ENCODE measurements at regions not wholly inside any gene's neighbourhood (a gene's known extent, or its start where the extent isn't known, plus 50 kb on each side); places are given as distances from the start of the nearest gene placed in this dataset.

DNA sequence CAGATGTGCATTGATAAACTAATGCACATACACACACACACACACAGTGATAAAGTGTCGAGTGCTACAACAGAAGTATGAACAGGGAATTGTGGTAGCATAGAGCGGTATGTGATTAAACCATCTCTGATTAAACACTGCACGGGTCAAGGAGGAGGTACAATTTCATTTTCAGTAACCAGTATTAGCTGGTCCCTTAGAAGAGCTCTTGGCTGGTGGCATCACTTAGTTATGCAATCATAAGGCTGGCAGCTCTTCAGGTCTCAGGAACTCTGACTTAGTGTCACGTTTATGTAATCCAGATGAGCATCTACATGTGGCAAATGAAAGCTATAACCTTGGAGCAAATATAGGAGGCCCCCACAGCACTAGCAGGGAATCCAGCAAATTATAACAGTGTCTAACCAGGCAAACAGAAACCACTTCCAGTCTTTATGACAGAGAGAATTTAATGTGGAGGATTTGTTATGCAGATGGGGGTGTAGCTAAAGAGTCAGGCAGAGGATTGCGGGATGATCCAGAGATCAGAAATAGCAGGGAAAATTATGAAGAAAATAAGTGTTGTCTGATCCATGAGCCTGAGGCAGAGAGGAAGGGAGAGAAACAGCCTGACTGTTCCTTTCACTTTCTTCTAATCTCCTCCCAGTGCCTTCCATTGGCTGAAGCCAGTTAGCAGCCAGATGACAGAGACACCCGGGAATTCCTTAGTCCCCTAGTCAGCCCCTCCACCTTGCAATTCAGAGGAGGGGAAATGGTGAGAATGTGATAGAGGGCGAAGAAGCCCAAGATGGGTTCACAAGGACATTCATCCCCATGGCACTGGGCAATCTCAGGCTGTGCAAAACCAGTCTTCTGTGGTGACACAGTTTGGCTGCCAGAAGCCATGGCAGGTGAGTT is 533.1 kb upstream of the TENM4 start:
- DNase-seq (ENCODE audit: low read depth in 4 of 6, low spot score in 6 of 6): peak in 1 of 6 donors; percentile 50
- Histone ChIP-seq H3K27me3 (ENCODE audit: control insufficient read depth, insufficient read depth, low read length) (no peaks in the 10 kb centered on the region), H3K4me1 (ENCODE audit: control insufficient read depth, insufficient read depth, low read length) (no peaks in the 10 kb centered on the region), H3K36me3 (ENCODE audit: control insufficient read depth, insufficient read depth, low read length) (no peaks in the 10 kb centered on the region), H3K4me3 (ENCODE audit: low read depth, low read length) (no peak overlapping the region), H3K9me3 (ENCODE audit: control insufficient read depth, insufficient read depth, low read length) (peaks cover under 1% of the 10 kb centered on the region), H3K27ac (ENCODE audit: low read depth, low read length) (no peak overlapping the region)
- WGBS (ENCODE audit: insufficient coverage): 50% methylated on average over 1 of the region's 7 CpGs

DNA sequence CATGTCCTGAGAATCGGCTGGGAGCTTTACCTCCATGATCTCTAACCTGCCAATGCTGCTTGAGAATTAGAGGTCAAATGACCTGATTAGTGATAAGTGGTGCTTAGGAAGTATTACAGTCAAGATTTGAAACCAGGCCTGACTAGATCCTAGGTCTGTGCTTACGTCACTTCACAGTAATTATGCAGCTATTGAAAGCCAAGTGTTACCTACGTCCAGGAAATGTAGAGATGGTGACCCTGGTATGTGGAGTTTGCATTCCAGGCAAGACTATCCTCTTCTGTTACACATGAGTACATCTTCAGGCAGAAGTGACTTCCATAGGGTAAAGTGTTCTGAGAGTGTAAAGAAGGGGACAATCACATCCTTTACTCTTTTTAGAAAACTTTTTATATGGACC is 530.4 kb upstream of the TENM4 start:
- Histone ChIP-seq H3K4me3 (ENCODE audit: low read depth, low read length) (no peak overlapping the region), H3K36me3 (ENCODE audit: control insufficient read depth, insufficient read depth, low read length) (no peaks in the 10 kb centered on the region), H3K27me3 (ENCODE audit: control insufficient read depth, insufficient read depth, low read length) (no peaks in the 10 kb centered on the region), H3K9me3 (ENCODE audit: control insufficient read depth, insufficient read depth, low read length) (peaks cover 2% of the 10 kb centered on the region), H3K4me1 (ENCODE audit: control insufficient read depth, insufficient read depth, low read length) (no peaks in the 10 kb centered on the region), H3K27ac (ENCODE audit: low read depth, low read length) (no peak overlapping the region)
- DNase-seq (ENCODE audit: low read depth in 4 of 6, low spot score in 6 of 6): no peak
- no CpG with 5 or more reads among the region's 3 CpGs for WGBS (ENCODE audit: insufficient coverage)

DNA sequence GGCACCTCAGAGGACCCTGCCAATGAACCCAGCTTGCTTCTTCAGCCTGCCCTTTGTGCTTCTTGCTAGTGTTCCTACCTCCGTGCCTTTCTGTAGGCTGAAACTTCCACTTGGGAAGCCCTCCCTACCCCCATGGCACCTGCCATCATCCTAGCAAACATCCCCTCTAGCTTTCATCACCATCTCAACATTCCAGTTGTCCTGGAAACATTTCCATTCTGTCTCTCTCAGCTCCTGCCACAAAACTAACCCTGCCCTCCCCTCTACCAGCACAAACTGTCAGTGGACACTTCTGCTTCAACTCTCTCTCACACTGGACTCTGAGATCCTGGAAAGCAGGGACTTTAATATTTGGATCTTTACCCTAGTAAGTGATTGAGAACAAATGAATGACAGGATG is 525.8 kb upstream of the TENM4 start:
- H3K4me3 ChIP-seq (ENCODE audit: low read depth, low read length): no peak overlapping the region
- H3K27ac ChIP-seq (ENCODE audit: low read depth, low read length): no peak overlapping the region
- H3K27me3 ChIP-seq (ENCODE audit: control insufficient read depth, insufficient read depth, low read length): no peaks in the 10 kb centered on the region
- WGBS (ENCODE audit: insufficient coverage): 56% methylated on average over 1 of the region's 1 CpG
- no peak for DNase-seq (ENCODE audit: low read depth in 4 of 6, low spot score in 6 of 6)
- no peaks in the 10 kb centered on the region for H3K4me1 ChIP-seq (ENCODE audit: control insufficient read depth, insufficient read depth, low read length)
- peaks cover 2% of the 10 kb centered on the region for H3K9me3 ChIP-seq (ENCODE audit: control insufficient read depth, insufficient read depth, low read length)
- H3K36me3 ChIP-seq (ENCODE audit: control insufficient read depth, insufficient read depth, low read length): no peaks in the 10 kb centered on the region

DNA sequence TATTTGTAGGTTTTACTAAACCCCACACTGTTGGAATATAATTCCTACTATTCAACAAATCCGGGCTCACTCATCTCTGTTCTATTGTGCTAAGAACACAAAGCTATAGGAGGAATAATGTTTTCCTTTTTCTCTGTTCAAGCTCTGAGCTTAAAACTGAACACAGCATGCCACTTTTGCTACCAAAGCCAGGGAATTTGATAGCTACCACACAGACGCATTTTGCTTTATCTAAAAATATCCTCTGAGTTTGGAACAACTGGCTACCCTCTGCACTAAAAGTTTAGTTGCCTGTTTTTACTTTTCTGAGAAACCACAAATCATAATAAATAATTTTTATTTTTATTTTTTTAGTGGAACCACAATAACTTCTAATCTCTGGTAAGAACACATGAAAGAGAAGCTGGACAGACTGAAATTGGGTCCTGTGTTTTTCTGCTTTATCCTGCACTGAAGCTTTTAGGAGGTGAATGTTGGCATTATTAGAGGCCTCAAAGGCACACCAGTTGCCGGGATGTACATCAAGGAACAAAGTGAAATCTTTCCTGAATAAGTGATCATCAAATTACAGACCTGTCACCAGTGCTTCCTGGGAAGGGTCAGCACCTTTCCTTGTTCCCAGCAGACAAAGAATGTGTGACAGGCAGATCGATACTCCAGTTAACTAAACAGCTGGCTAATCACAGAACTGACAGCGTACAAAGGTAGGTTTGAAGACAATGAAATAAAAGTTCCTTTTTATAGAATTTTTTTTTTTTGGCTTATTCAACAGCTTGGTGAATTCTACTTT is 523.2 kb upstream of the TENM4 start:
- Histone ChIP-seq H3K9me3 (ENCODE audit: control insufficient read depth, insufficient read depth, low read length) (peaks cover 5% of the 10 kb centered on the region), H3K27ac (ENCODE audit: low read depth, low read length) (no peak overlapping the region)
- 14% methylated on average over 1 of the region's 5 CpGs for WGBS (ENCODE audit: insufficient coverage)

DNA sequence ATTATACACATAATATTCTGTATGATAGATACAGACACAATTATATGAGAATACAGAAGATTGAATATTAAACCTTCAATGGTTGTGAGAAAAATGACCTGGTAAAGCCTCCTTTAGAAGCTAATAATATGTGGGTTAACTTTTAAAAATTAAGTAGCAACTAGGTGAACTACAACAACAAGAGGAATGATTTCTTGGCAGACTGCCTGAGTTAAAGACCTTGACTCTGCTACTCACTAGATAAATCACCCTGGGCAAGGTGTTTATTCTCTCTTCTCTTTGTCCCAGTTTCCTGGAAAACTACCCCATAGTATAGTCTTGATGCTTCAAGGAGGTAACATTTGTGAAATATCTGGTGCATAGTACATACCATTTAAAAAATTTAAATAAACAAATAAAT is 519.6 kb upstream of the TENM4 start:
- Histone ChIP-seq H3K27me3 (ENCODE audit: control insufficient read depth, insufficient read depth, low read length) (no peaks in the 10 kb centered on the region), H3K27ac (ENCODE audit: low read depth, low read length) (no peak overlapping the region), H3K36me3 (ENCODE audit: control insufficient read depth, insufficient read depth, low read length) (no peaks in the 10 kb centered on the region)

More for the DNA sequence above, 523.2 kb upstream of the TENM4 start:
- Histone ChIP-seq H3K4me1 (ENCODE audit: control insufficient read depth, insufficient read depth, low read length) (no peaks in the 10 kb centered on the region), H3K27me3 (ENCODE audit: control insufficient read depth, insufficient read depth, low read length) (no peaks in the 10 kb centered on the region), H3K4me3 (ENCODE audit: low read depth, low read length) (no peak overlapping the region), H3K36me3 (ENCODE audit: control insufficient read depth, insufficient read depth, low read length) (no peaks in the 10 kb centered on the region)
- DNase-seq (ENCODE audit: low read depth in 4 of 6, low spot score in 6 of 6): peak in 2 of 6 donors; percentile 17 to 23

DNA sequence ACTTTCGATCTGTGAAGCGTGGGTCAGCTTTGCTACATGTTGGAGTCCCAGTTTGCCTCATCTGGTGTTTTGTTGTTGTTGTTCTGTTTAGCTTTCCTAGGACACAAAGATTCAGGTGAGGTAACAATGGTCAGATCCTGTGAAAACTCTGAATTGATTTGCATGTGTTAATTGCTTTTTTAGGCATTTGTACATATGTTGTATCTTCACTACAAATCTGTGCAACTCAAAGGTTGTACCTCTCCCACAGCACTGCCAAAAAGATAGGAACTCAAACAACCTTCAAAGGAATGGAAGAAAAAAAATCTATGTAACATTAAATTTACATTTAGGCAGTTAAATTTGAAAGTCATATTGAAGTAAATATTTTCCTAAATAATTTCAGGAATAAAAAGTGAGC is 518.5 kb upstream of the TENM4 start:
- 84% methylated on average over 2 of the region's 2 CpGs for WGBS (ENCODE audit: insufficient coverage)
- H3K36me3 ChIP-seq (ENCODE audit: control insufficient read depth, insufficient read depth, low read length): no peaks in the 10 kb centered on the region
- no peak for DNase-seq (ENCODE audit: low read depth in 4 of 6, low spot score in 6 of 6)
- no peak overlapping the region for H3K4me3 ChIP-seq (ENCODE audit: low read depth, low read length)
- H3K9me3 ChIP-seq (ENCODE audit: control insufficient read depth, insufficient read depth, low read length): peaks cover 4% of the 10 kb centered on the region
- H3K27me3 ChIP-seq (ENCODE audit: control insufficient read depth, insufficient read depth, low read length): no peaks in the 10 kb centered on the region
- H3K27ac ChIP-seq (ENCODE audit: low read depth, low read length): no peak overlapping the region
- no peaks in the 10 kb centered on the region for H3K4me1 ChIP-seq (ENCODE audit: control insufficient read depth, insufficient read depth, low read length)

More for the DNA sequence above, 519.6 kb upstream of the TENM4 start:
- H3K9me3 ChIP-seq (ENCODE audit: control insufficient read depth, insufficient read depth, low read length): peaks cover 4% of the 10 kb centered on the region
- no peaks in the 10 kb centered on the region for H3K4me1 ChIP-seq (ENCODE audit: control insufficient read depth, insufficient read depth, low read length)
- no peak for DNase-seq (ENCODE audit: low read depth in 4 of 6, low spot score in 6 of 6)
- H3K4me3 ChIP-seq (ENCODE audit: low read depth, low read length): no peak overlapping the region

DNA sequence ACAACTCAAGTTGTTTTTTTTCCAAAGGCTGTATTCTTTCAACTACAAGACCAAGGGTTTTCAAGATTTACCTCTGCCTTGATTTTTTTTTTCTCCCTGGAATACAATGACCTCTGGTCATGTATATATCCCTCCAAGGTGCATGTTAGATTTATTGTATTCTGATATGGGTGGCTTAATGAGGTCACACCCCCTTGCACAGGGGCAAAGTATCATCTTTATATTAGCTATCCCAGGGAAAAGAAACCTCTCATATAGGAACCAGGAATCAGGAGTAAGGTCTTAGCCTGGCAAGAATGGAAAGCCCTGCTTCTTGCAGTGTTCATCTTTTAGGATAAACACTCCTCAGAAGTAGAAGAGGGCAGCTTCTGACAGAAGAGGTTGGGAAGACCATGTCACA is 516.9 kb upstream of the TENM4 start:
- no peak overlapping the region for H3K4me3 ChIP-seq (ENCODE audit: low read depth, low read length)
- no peak for DNase-seq (ENCODE audit: low read depth in 4 of 6, low spot score in 6 of 6)
- no peaks in the 10 kb centered on the region for H3K27me3 ChIP-seq (ENCODE audit: control insufficient read depth, insufficient read depth, low read length)
- peaks cover 4% of the 10 kb centered on the region for H3K9me3 ChIP-seq (ENCODE audit: control insufficient read depth, insufficient read depth, low read length)
- no peaks in the 10 kb centered on the region for H3K36me3 ChIP-seq (ENCODE audit: control insufficient read depth, insufficient read depth, low read length)
- H3K4me1 ChIP-seq (ENCODE audit: control insufficient read depth, insufficient read depth, low read length): no peaks in the 10 kb centered on the region
- H3K27ac ChIP-seq (ENCODE audit: low read depth, low read length): no peak overlapping the region

DNA sequence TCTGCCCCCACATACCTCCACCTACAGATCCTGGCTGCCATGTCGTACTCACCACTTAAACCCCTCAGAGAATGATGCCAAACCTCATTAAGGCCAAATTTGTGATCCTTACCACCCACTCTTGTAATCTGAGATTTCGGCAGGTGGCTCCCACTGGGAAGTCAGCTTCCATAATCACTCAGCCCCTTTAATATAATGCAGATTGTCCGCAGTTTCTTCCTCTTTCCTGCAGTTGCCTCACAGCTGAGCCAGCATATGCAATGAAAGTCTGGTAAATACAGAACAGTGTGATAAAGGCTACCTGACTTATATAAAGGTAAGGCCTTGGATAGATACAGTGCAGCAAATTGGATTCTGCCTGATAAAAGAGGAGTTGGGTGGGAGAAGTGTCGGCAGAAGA is 515.2 kb upstream of the TENM4 start:
- Histone ChIP-seq H3K9me3 (ENCODE audit: control insufficient read depth, insufficient read depth, low read length) (peaks cover 4% of the 10 kb centered on the region), H3K36me3 (ENCODE audit: control insufficient read depth, insufficient read depth, low read length) (no peaks in the 10 kb centered on the region), H3K4me1 (ENCODE audit: control insufficient read depth, insufficient read depth, low read length) (no peaks in the 10 kb centered on the region), H3K27ac (ENCODE audit: low read depth, low read length) (no peak overlapping the region), H3K4me3 (ENCODE audit: low read depth, low read length) (no peak overlapping the region), H3K27me3 (ENCODE audit: control insufficient read depth, insufficient read depth, low read length) (no peaks in the 10 kb centered on the region)
- no peak for DNase-seq (ENCODE audit: low read depth in 4 of 6, low spot score in 6 of 6)
- 93% methylated on average over 3 of the region's 4 CpGs for WGBS (ENCODE audit: insufficient coverage)

DNA sequence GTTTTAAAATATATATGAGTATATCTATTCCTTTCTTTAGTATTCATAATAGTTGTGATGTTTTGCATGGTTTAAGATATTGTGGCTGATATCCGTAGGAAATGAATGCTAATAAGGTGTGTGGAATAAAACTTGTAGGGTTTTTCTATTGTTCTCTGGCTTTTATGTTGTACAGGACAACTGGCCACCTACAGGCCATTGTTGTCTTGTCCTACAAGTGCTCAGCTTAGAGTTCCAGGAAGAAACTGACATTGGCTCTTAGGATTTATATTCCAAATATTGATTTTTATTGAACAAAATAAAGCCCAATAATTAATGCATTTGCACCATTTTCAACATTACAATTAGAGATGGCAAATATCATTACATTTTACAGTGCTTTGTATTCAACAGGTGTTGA is 512.8 kb upstream of the TENM4 start:
- DNase-seq (ENCODE audit: low read depth in 4 of 6, low spot score in 6 of 6): no peak
- H3K4me3 ChIP-seq (ENCODE audit: low read depth, low read length): no peak overlapping the region
- no peaks in the 10 kb centered on the region for H3K4me1 ChIP-seq (ENCODE audit: control insufficient read depth, insufficient read depth, low read length)
- H3K27ac ChIP-seq (ENCODE audit: low read depth, low read length): no peak overlapping the region
- no peaks in the 10 kb centered on the region for H3K27me3 ChIP-seq (ENCODE audit: control insufficient read depth, insufficient read depth, low read length)
- H3K36me3 ChIP-seq (ENCODE audit: control insufficient read depth, insufficient read depth, low read length): no peaks in the 10 kb centered on the region
- H3K9me3 ChIP-seq (ENCODE audit: control insufficient read depth, insufficient read depth, low read length): no peaks in the 10 kb centered on the region
- no CpG with 5 or more reads among the region's 1 CpG for WGBS (ENCODE audit: insufficient coverage)

DNA sequence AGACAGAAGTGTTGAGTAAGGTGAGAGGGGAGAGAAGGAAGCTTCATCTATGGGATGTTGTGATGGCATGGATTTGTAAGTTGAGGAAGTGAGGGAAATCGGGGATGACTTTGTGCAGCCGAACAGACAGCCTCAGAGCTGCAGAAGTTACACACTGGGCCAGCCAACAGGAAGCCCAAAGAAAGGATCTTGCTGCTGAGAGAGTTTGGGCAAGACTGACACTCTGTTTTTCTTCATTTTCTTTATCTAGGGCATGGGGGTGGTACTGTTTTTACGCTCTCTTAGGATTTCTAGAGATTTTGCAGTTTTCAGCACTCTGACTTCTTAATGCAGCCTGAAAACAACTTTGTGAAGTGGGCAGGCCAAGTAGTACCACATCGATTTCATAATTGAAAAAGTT is 509.9 kb upstream of the TENM4 start:
- H3K4me1 ChIP-seq (ENCODE audit: control insufficient read depth, insufficient read depth, low read length): no peaks in the 10 kb centered on the region
- no peak overlapping the region for H3K27ac ChIP-seq (ENCODE audit: low read depth, low read length)
- 88% methylated on average over 2 of the region's 4 CpGs for WGBS (ENCODE audit: insufficient coverage)
- H3K9me3 ChIP-seq (ENCODE audit: control insufficient read depth, insufficient read depth, low read length): no peaks in the 10 kb centered on the region
- no peak overlapping the region for H3K4me3 ChIP-seq (ENCODE audit: low read depth, low read length)
- H3K27me3 ChIP-seq (ENCODE audit: control insufficient read depth, insufficient read depth, low read length): no peaks in the 10 kb centered on the region
- DNase-seq (ENCODE audit: low read depth in 4 of 6, low spot score in 6 of 6): no peak
- H3K36me3 ChIP-seq (ENCODE audit: control insufficient read depth, insufficient read depth, low read length): no peaks in the 10 kb centered on the region

All from spinal cord (tissue), 9 donors.